NT2/D1 (cell line): ENCODE measurements at regions not wholly inside any gene's neighbourhood (a gene's known extent, or its start where the extent isn't known, plus 50 kb on each side); places are given as distances from the start of the nearest gene placed in this dataset.
A peak's percentile ranks its signal among the peaks of the same experiment; 100 is the strongest.

Experiments
- DNase-seq: peaks from one replicate; pipeline ENCODE4 v3.0.0-alpha.2; 2011; ENCODE audit warnings: low read depth, low spot score
- H3K27me3 ChIP-seq: 2 replicates; pipeline ENCODE4 v1.6.0; 2011; ENCODE audit warnings: mild to moderate bottlenecking; ENCODE audit not compliant: insufficient read length, insufficient read depth
- H3K36me3 ChIP-seq: 2 replicates; pipeline ENCODE4 v1.6.1; 2011; ENCODE audit warnings: mild to moderate bottlenecking, low read length, mixed read lengths; ENCODE audit not compliant: insufficient read depth, insufficient read length
- H3K4me1 ChIP-seq: 2 replicates; pipeline ENCODE4 v1.5.1; 2011; ENCODE audit not compliant: insufficient read depth, insufficient read length
- H3K4me3 ChIP-seq: 2 replicates; pipeline ENCODE4 v1.5.1; 2011; ENCODE audit warnings: low read depth; ENCODE audit not compliant: insufficient read length
- H3K9ac ChIP-seq: 2 replicates; pipeline ENCODE4 v1.6.0; 2011; ENCODE audit warnings: low read depth; ENCODE audit not compliant: insufficient read length
- H3K9me3 ChIP-seq: 2 replicates; pipeline ENCODE4 v1.5.1; 2011; ENCODE audit warnings: mild to moderate bottlenecking, low read length; ENCODE audit not compliant: insufficient read depth
- SUZ12 ChIP-seq: IDR thresholded peaks from 2 replicates; pipeline ENCODE4 v1.6.1; 2011; ENCODE audit not compliant: insufficient read length, insufficient read depth; ENCODE audit errors: extremely low read depth
- YY1 ChIP-seq: IDR thresholded peaks from 2 replicates; pipeline ENCODE4 v1.6.1; 2011; ENCODE audit not compliant: insufficient read length, insufficient read depth
- ZNF274 ChIP-seq: IDR thresholded peaks from 2 replicates; pipeline ENCODE4 v1.6.1; 2011; ENCODE audit warnings: mild to moderate bottlenecking, low read depth, low read length

GRCh38 chr9:103991001-103991400 is 103.1 kb upstream of the SMC2 start:
- H3K4me1 ChIP-seq, result no peaks in the 10 kb centered on the region
- no peaks in the 10 kb centered on the region for H3K9me3 ChIP-seq
- no peak overlapping the region for H3K9ac ChIP-seq
- no peaks in the 10 kb centered on the region for H3K27me3 ChIP-seq
- no peaks in the 10 kb centered on the region for H3K36me3 ChIP-seq
- peak; percentile 56 for DNase-seq
- no peak for TF ChIP-seq YY1
- TF ChIP-seq ZNF274, result no peak
- TF ChIP-seq SUZ12, result no peak
- no peak overlapping the region for H3K4me3 ChIP-seq

GRCh38 chr9:103991698-103992097 is 102.4 kb upstream of the SMC2 start:
- Histone ChIP-seq H3K9ac (no peak overlapping the region), H3K9me3 (no peaks in the 10 kb centered on the region), H3K27me3 (no peaks in the 10 kb centered on the region), H3K36me3 (no peaks in the 10 kb centered on the region), H3K4me3 (no peak overlapping the region), H3K4me1 (no peaks in the 10 kb centered on the region)
- no peak for TF ChIP-seq YY1
- TF ChIP-seq SUZ12, result no peak
- no peak for TF ChIP-seq ZNF274
- no peak for DNase-seq

- no peaks in the 10 kb centered on the region for H3K9me3 ChIP-seq
- H3K36me3 ChIP-seq, result no peaks in the 10 kb centered on the region
- TF ChIP-seq YY1 (no peak), ZNF274 (no peak), SUZ12 (no peak)
- no peak overlapping the region for H3K9ac ChIP-seq
- H3K4me3 ChIP-seq, result no peak overlapping the region
- no peaks in the 10 kb centered on the region for H3K4me1 ChIP-seq
- no peaks in the 10 kb centered on the region for H3K27me3 ChIP-seq
- DNase-seq, result no peak
These were observed 101.0 kb upstream of the SMC2 start for GRCh38 chr9:103992938-103993579.

GRCh38 chr9:103997856-103998370 is 96.2 kb upstream of the SMC2 start:
- H3K36me3 ChIP-seq, result no peaks in the 10 kb centered on the region
- no peaks in the 10 kb centered on the region for H3K27me3 ChIP-seq
- H3K9ac ChIP-seq, result no peak overlapping the region
- H3K9me3 ChIP-seq, result no peaks in the 10 kb centered on the region
- no peak for DNase-seq
- no peaks in the 10 kb centered on the region for H3K4me1 ChIP-seq
- H3K4me3 ChIP-seq, result no peak overlapping the region
- TF ChIP-seq YY1 (no peak), ZNF274 (no peak), SUZ12 (no peak)

- TF ChIP-seq SUZ12 (no peak), ZNF274 (no peak), YY1 (no peak)
- Histone ChIP-seq H3K9ac (no peak overlapping the region), H3K9me3 (no peaks in the 10 kb centered on the region), H3K4me1 (no peaks in the 10 kb centered on the region), H3K36me3 (no peaks in the 10 kb centered on the region), H3K4me3 (no peak overlapping the region), H3K27me3 (no peaks in the 10 kb centered on the region)
- no peak for DNase-seq
These were observed 94.6 kb upstream of the SMC2 start for GRCh38 chr9:103999375-104000062.

- Histone ChIP-seq H3K27me3 (no peaks in the 10 kb centered on the region), H3K9me3 (no peaks in the 10 kb centered on the region), H3K9ac (no peak overlapping the region), H3K4me3 (no peak overlapping the region), H3K4me1 (no peaks in the 10 kb centered on the region), H3K36me3 (no peaks in the 10 kb centered on the region)
- no peak for TF ChIP-seq YY1
- TF ChIP-seq ZNF274, result no peak
- no peak for TF ChIP-seq SUZ12
- no peak for DNase-seq
These were observed 84.3 kb upstream of the SMC2 start for GRCh38 chr9:104009826-104010225.

GRCh38 chr9:104022083-104022482 is 72.0 kb upstream of the SMC2 start:
- Histone ChIP-seq H3K27me3 (no peaks in the 10 kb centered on the region), H3K36me3 (no peaks in the 10 kb centered on the region), H3K9me3 (no peaks in the 10 kb centered on the region), H3K9ac (no peak overlapping the region), H3K4me1 (no peaks in the 10 kb centered on the region), H3K4me3 (no peak overlapping the region)
- DNase-seq, result no peak
- no peak for TF ChIP-seq SUZ12
